K562 (cell line): ENCODE measurements at regions not wholly inside any gene's neighbourhood (a gene's known extent, or its start where the extent isn't known, plus 50 kb on each side); places are given as distances from the start of the nearest gene placed in this dataset.

Source experiments
- ATAC-seq: fragments of 200-7000 bp; cut with Tn5 transposase; 3 replicates; pipeline ENCODE4 v1.9.1; 2020; ENCODE audit warnings: moderate library complexity
- BruUV-seq: library from RNA; stranded (reverse); fragments of 400-500 nt; replicated peaks from 2 replicates; lab custom pipeline; 2021; lab: Mats Ljungman, UMichigan
- CTCF ChIA-PET: fragments of 300-600 bp; formaldehyde crosslinking; extraction: SDS; loops from one replicate; lab custom pipeline; 2021; ENCODE audit warnings: low intra/inter-chr PET ratio; lab: Yijun Ruan, JAX
- POLR2A ChIA-PET: fragments of 300-600, 350-650 bp; sonication (Branson Sonifier 250); formaldehyde crosslinking; extraction: SDS; loops from one replicate; lab custom pipeline; 2021; ENCODE audit warnings: antibody characterized with exemption, inconsistent platforms; lab: Yijun Ruan, JAX
- DNase-seq, 4 experiments: peaks; one replicate each; pipeline versions ENCODE4 v3.0.0 to v3.0.0-alpha.2; 2011 to 2018; ENCODE audit warnings: low spot score in 3 of 4, mixed read lengths in 3 of 4; ENCODE audit errors: extremely low read depth in 1 of 4
- FAIRE-seq: peaks from 2 replicates; lab custom pipeline; 2011; peaks lifted over from hg19 to GRCh38; lab: Jason Lieb, UNC
- H2AFZ ChIP-seq: 2 replicates; pipeline ENCODE4 v1.6.0; 2011; ENCODE audit warnings: low read depth, low read length, control low read depth, inconsistent platforms
- H3K27ac ChIP-seq: fragments of 200-600 bp; 3 replicates; pipeline ENCODE4 v1.8.0; 2011; ENCODE audit warnings: low read depth, mild to moderate bottlenecking, control low read depth, inconsistent platforms, low read length, moderate library complexity, mixed read lengths; ENCODE audit errors: extremely low read depth
- H3K27me3 ChIP-seq, 2 experiments: fragments of 300-600 bp in 1 of 2; 2 replicates in 1 of 2; 3 replicates in 1 of 2; pipeline versions ENCODE4 v1.6.0 to v1.8.0; 2011; ENCODE audit warnings: inconsistent platforms in 2 of 2, low read length in 2 of 2, mild to moderate bottlenecking in 1 of 2, mixed read lengths in 1 of 2, moderate library complexity in 1 of 2; ENCODE audit not compliant: control insufficient read depth in 2 of 2, insufficient read depth in 2 of 2
- H3K36me3 ChIP-seq: fragments of 300-600 bp; 3 replicates; pipeline ENCODE4 v1.8.0; 2011; ENCODE audit warnings: mild to moderate bottlenecking, low read length, inconsistent platforms; ENCODE audit not compliant: control insufficient read depth, insufficient read depth
- H3K4me1 ChIP-seq, 2 experiments: fragments of 200-600 bp in 1 of 2; replicated peaks in 1 of 2; 2 replicates in 1 of 2; 3 replicates in 1 of 2; pipeline versions ENCODE4 v1.5.1 to v1.8.0; 2011; ENCODE audit warnings: inconsistent platforms in 2 of 2, low read length in 2 of 2, mild to moderate bottlenecking in 1 of 2, mixed read lengths in 1 of 2, moderate library complexity in 1 of 2; ENCODE audit not compliant: control insufficient read depth in 2 of 2, insufficient read depth in 2 of 2
- H3K4me2 ChIP-seq: 2 replicates; pipeline ENCODE4 v1.6.1; 2011; ENCODE audit warnings: low read length, control low read depth, inconsistent platforms, mixed read lengths; ENCODE audit not compliant: insufficient read depth
- H3K4me3 ChIP-seq: fragments of 200-600 bp; sonication (generic), shearing (Covaris generic); 2 replicates; pipeline ENCODE4 v1.5.1; 2016; ENCODE audit warnings: control low read depth, inconsistent platforms
- H3K79me2 ChIP-seq: fragments of 200-600 bp; 3 replicates; pipeline ENCODE4 v1.8.0; 2011; ENCODE audit warnings: low read length, inconsistent platforms; ENCODE audit not compliant: control insufficient read depth, insufficient read depth
- H3K9ac ChIP-seq, 2 experiments: 2 replicates each; pipeline versions ENCODE4 v1.6.0 to v1.6.1; 2011; ENCODE audit warnings: low read depth in 2 of 2, low read length in 2 of 2, control low read depth in 1 of 2, inconsistent platforms in 1 of 2, mild to moderate bottlenecking in 1 of 2, mixed read lengths in 1 of 2; ENCODE audit not compliant: insufficient read depth in 1 of 2
- H3K9me1 ChIP-seq: one replicate; pipeline ENCODE4 v1.6.0; 2011; ENCODE audit warnings: inconsistent platforms, mild to moderate bottlenecking, low read length, moderate library complexity; ENCODE audit not compliant: control insufficient read depth, insufficient read depth
- H3K9me3 ChIP-seq: replicated peaks from 2 replicates; pipeline ENCODE4 v1.5.1; 2011; ENCODE audit warnings: low read depth, low read length, inconsistent platforms; ENCODE audit not compliant: control insufficient read depth, insufficient read depth
- H4K20me1 ChIP-seq: replicated peaks from 2 replicates; pipeline ENCODE4 v1.6.1; 2011; ENCODE audit warnings: low read length, inconsistent platforms, mixed read lengths; ENCODE audit not compliant: control insufficient read depth, insufficient read depth
- GATAD2A ChIP-seq: fragments of 450-650 bp; IDR thresholded peaks from 2 replicates; pipeline ENCODE4 v1.6.1; 2017
- PRDM10 ChIP-seq: fragments of 450-650 bp; IDR thresholded peaks from 2 replicates; pipeline ENCODE4 v1.6.1; 2018; ENCODE audit not compliant: partially characterized antibody
- SPI1 ChIP-seq: IDR thresholded peaks from 2 replicates; pipeline ENCODE4 v1.6.1; 2011; ENCODE audit warnings: low read depth, low read length, control low read depth, borderline replicate concordance
- TAF1 ChIP-seq: IDR thresholded peaks from 2 replicates; pipeline ENCODE4 v1.6.1; 2011; ENCODE audit warnings: mild to moderate bottlenecking, low read length, moderate library complexity; ENCODE audit not compliant: insufficient read depth, control insufficient read depth, severe bottlenecking; ENCODE audit errors: extremely low read depth
- ZNF311 ChIP-seq: fragments of 250-450 bp; sonication (Bioruptor Pico); IDR thresholded peaks from 2 replicates; pipeline ENCODE4 v1.4.0; 2020; ENCODE audit warnings: mild to moderate bottlenecking, moderate library complexity
- WGBS: fragments of 100-300 bp; shearing (Covaris generic); methylation state at CpG from one replicate; pipeline ENCODE4 v1.1.6; 2016; ENCODE audit warnings: low coverage, mixed read lengths; ENCODE audit not compliant: insufficient coverage; ENCODE audit errors: missing lambda C conversion rate; 5-methylcytosine and 5-hydroxymethylcytosine counted together
- in situ Hi-C: fragments of 300-500 bp; cut with MboI; formaldehyde crosslinking; loops from 4 replicates; pipeline ENCODE4 v1.15.0; 2018; ENCODE audit warnings: inconsistent platforms, mixed read lengths
- intact Hi-C: fragments of 100-400 bp; cut with micrococcal nuclease; formaldehyde crosslinking; loops from 2 replicates; pipeline ENCODE4 v1.14.2; 2022

DNA sequence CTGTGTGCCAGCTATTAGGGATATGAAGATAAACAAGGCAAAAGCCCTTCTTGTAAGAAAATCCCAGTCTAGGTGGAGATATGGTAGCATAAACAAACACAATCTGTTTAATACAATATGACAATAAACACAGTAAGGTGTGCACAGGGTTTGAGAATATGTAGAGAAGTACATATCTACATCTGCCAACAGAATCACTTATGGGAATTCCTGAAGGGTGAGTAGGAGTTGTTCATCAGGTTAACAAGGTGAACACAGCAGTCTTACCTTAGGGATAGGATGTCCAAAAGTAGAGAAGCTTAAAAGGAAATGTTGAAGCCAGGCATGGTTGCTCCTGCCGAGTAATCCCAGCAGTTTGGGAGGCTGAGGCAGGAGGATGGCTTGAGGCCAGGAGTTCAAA is 57.7 kb upstream of the LRRC7 start:
- Histone ChIP-seq H4K20me1 (no peaks in the 10 kb centered on the region), H3K4me1 (no peaks in the 10 kb centered on the region), H3K4me3 (no peak overlapping the region), H3K79me2 (no peaks in the 10 kb centered on the region), H3K27me3 (no peaks in the 10 kb centered on the region), H3K9me1 (no peaks in the 10 kb centered on the region), H3K9ac (no peak overlapping the region), H3K36me3 (no peaks in the 10 kb centered on the region)
- in situ Hi-C loops, result no loop called here
- no peak for DNase-seq
- POLR2A ChIA-PET, result no interaction called here
- CTCF ChIA-PET, result no interaction called here
- TF ChIP-seq SPI1, result no peak
- TF ChIP-seq TAF1, result no peak
- TF ChIP-seq GATAD2A, result no peak
- no peak for TF ChIP-seq ZNF311 (CRISPR knock-in tag)
- TF ChIP-seq PRDM10, result no peak
- TF ChIP-seq, all 486 proteins: peak for 0
- no peak overlapping the region for H2AFZ ChIP-seq
- WGBS, result 20% methylated on average over 1 of the region's 1 CpG
- no TSS peak for BruUV-seq
- FAIRE-seq (no peak), ATAC-seq (no peak)
- intact Hi-C loops, result no loop called here
- H3K27ac ChIP-seq, result no peak overlapping the region
- H3K9me3 ChIP-seq, result no peaks in the 10 kb centered on the region
- no peak overlapping the region for H3K4me2 ChIP-seq
